ENCODE measurements at regions not wholly inside any gene's neighbourhood (a gene's known extent, or its start where the extent isn't known, plus 50 kb on each side); places are given as distances from the start of the nearest gene placed in this dataset.

DNA sequence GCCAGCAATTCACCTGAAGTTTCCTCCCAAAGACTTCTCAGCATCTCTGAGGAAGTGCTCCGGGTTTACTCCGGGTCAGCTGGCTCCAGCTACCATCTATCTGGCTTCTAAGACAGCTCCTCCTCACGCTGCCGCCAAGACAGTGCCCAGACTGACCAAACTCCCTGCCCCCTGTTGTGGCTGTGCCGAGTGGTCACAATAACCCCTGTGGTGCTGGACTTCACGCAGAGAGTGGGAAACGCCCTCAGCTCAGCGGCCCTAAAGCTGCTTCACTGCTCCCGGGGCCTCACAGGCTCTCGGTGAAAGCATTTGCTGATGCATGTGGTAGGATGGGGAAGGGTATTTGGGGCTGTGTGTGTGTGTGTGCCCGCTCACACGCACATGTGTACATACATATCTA lies 154.8 kb upstream of the ZNF236 start:
- H3K9ac ChIP-seq (replicated peaks; ENCODE audit: extremely low read depth, insufficient read depth, low read length): no peak overlapping the region
- no peak overlapping the region for H3K27ac ChIP-seq (ENCODE audit: insufficient read depth, low read depth, low read length)
- H3K9me1 ChIP-seq (replicated peaks; ENCODE audit: control insufficient read depth, extremely low read depth, insufficient read depth, low read length): no peaks in the 10 kb centered on the region
- H3K4me2 ChIP-seq (ENCODE audit: insufficient read depth, low read length): no peak overlapping the region
- TF ChIP-seq POLR2AphosphoS5 (IDR thresholded peaks at IDR 0.05; ENCODE audit: insufficient read depth, low read depth, low read length) (no peak), MYC (IDR thresholded peaks at IDR 0.05; ENCODE audit: low read depth, low read length) (no peak), JUN (IDR thresholded peaks at IDR 0.05; ENCODE audit: borderline replicate concordance, insufficient read depth, insufficient read length, low read depth) (no peak), EZH2 (IDR thresholded peaks at IDR 0.05; ENCODE audit: borderline replicate concordance, low read depth, low read length, severe bottlenecking) (no peak), FOS (IDR thresholded peaks at IDR 0.05; ENCODE audit: borderline replicate concordance, insufficient read depth, low read length) (no peak), POLR2A (IDR thresholded peaks at IDR 0.05; ENCODE audit: low read depth, low read length) (no peak), GATA2 (IDR thresholded peaks at IDR 0.05; ENCODE audit: insufficient read depth, insufficient read length, low read depth, low read length) (no peak)
- TF ChIP-seq, protein P1, sequence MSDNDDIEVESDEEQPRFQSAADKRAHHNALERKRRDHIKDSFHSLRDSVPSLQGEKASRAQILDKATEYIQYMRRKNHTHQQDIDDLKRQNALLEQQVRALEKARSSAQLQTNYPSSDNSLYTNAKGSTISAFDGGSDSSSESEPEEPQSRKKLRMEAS (IDR thresholded peaks at IDR 0.05; ENCODE audit: insufficient read depth, insufficient read length): no peak
- TF ChIP-seq, protein P2, sequence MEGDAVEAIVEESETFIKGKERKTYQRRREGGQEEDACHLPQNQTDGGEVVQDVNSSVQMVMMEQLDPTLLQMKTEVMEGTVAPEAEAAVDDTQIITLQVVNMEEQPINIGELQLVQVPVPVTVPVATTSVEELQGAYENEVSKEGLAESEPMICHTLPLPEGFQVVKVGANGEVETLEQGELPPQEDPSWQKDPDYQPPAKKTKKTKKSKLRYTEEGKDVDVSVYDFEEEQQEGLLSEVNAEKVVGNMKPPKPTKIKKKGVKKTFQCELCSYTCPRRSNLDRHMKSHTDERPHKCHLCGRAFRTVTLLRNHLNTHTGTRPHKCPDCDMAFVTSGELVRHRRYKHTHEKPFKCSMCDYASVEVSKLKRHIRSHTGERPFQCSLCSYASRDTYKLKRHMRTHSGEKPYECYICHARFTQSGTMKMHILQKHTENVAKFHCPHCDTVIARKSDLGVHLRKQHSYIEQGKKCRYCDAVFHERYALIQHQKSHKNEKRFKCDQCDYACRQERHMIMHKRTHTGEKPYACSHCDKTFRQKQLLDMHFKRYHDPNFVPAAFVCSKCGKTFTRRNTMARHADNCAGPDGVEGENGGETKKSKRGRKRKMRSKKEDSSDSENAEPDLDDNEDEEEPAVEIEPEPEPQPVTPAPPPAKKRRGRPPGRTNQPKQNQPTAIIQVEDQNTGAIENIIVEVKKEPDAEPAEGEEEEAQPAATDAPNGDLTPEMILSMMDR (IDR thresholded peaks at IDR 0.05; ENCODE audit: extremely low read depth in 1 of 2, insufficient read depth in 1 of 2, low read depth in 1 of 2, low read length in 2 of 2): no peak
- DNase-seq (ENCODE audit: low read depth, low spot score) (no peak), FAIRE-seq (no peak)
- intact Hi-C loops (cut with micrococcal nuclease) (no loop called here), dilution Hi-C loops (cut with MboI; ENCODE audit: extremely low pct_ligation_motif_present, low sequenced_read_pairs) (no loop called here)
- no peaks in the 10 kb centered on the region for H3K36me3 ChIP-seq (ENCODE audit: control insufficient read depth in 2 of 2, extremely low read depth in 1 of 2, insufficient read depth in 2 of 2, low read length in 2 of 2)
- ChIA-PET CTCF (interaction anchor here (1.6 kb wide), 1 partner anchor 42 kb away, joined by 3 read pairs; no protein-coding TSS in a partner anchor), POLR2A (no interaction called here)
- H3K27me3 ChIP-seq (ENCODE audit: control insufficient read depth in 2 of 2, insufficient read depth in 2 of 2, low read length in 2 of 2): no peaks in the 10 kb centered on the region
- BruUV-seq (replicated peaks): no TSS peak
- no peak overlapping the region for H3K4me3 ChIP-seq (replicated peaks in 1 of 3; ENCODE audit: insufficient read depth in 1 of 3, low read depth in 1 of 3, low read length in 3 of 3)
- no peak overlapping the region for H2AFZ ChIP-seq (ENCODE audit: low read depth, low read length)
- no peaks in the 10 kb centered on the region for H4K20me1 ChIP-seq (replicated peaks; ENCODE audit: control insufficient read depth, extremely low read depth, insufficient read depth, low read length)
- no peaks in the 10 kb centered on the region for H3K4me1 ChIP-seq (ENCODE audit: control insufficient read depth, extremely low read depth, insufficient read depth, low read length)
- no peaks in the 10 kb centered on the region for H3K9me3 ChIP-seq (replicated peaks; ENCODE audit: control insufficient read depth, insufficient read depth, low read length)
- no peaks in the 10 kb centered on the region for H3K79me2 ChIP-seq (ENCODE audit: control insufficient read depth, insufficient read depth, low read length)
